Activated T-helper 2 cell treated with anti-CD3 and anti-CD28 coated beads, Interferon-gamma antibody, Interleukin-2, Interleukin-4, amounts not matched to agents 10 μg/mL and 5 μg/mL and 100 μg/mL, durations not matched to agents 14 hours and 24 hours and 36 hours (primary cell): ENCODE measurements at regions not wholly inside any gene's neighbourhood (a gene's known extent, or its start where the extent isn't known, plus 50 kb on each side); places are given as distances from the start of the nearest gene placed in this dataset.
"Not testable (repeated sequence)": the region's sequence is repeated elsewhere in the genome, so short reads cannot be mapped to it uniquely, and the experiment has no call there.

Experiments
- DNase-seq: peaks from one replicate; pipeline ENCODE4 v3.0.0; 2021; ENCODE audit warnings: low spot score
- H3K27ac Mint-ChIP-seq: one replicate; pipeline ENCODE4 v1.8.0; 2021; ENCODE audit warnings: mixed read lengths
- H3K27me3 Mint-ChIP-seq: one replicate; pipeline ENCODE4 v1.8.0; 2021; ENCODE audit warnings: low read depth, mixed read lengths
- H3K36me3 Mint-ChIP-seq: one replicate; pipeline ENCODE4 v1.8.0; 2021; ENCODE audit warnings: low read depth, mixed read lengths
- H3K4me1 Mint-ChIP-seq: one replicate; pipeline ENCODE4 v1.8.0; 2021; ENCODE audit warnings: low read depth, mixed read lengths
- H3K4me3 Mint-ChIP-seq: one replicate; pipeline ENCODE4 v1.8.0; 2021; ENCODE audit warnings: low read depth, mild to moderate bottlenecking, moderate library complexity, mixed read lengths
- H3K9me3 Mint-ChIP-seq: one replicate; pipeline ENCODE4 v1.8.0; 2021; ENCODE audit warnings: mixed read lengths
- intact Hi-C: fragments of 100-400 bp; cut with micrococcal nuclease; formaldehyde crosslinking; loops from one replicate; pipeline ENCODE4 v1.15.1; 2023

DNA sequence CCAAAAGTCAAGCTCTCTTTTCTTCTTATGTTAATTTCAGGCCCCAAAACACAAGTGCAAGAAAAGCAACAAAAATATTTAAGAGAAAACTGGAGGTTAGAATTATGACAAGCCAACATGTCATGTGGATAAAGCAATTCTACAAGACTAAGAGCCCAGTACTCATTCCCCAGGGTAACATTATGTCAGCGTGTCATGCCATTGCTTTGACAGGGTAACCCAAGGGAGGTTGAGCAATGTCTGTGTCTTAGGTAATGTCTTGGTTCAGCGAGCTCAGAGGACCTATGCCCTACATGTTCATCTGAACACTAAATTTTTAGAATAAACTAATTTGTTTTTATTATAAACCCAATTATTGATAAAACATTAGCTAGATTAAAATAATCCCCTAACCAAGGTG, 173.2 kb upstream of the ZNF804A start:
- Mint-ChIP-seq H3K36me3 (no peaks in the 10 kb centered on the region), H3K27me3 (no peaks in the 10 kb centered on the region), H3K4me3 (no peak overlapping the region), H3K9me3 (peaks cover 3% of the 10 kb centered on the region), H3K27ac (no peak overlapping the region), H3K4me1 (no peaks in the 10 kb centered on the region)
- DNase-seq: no peak
- intact Hi-C loops: no loop called here

DNA sequence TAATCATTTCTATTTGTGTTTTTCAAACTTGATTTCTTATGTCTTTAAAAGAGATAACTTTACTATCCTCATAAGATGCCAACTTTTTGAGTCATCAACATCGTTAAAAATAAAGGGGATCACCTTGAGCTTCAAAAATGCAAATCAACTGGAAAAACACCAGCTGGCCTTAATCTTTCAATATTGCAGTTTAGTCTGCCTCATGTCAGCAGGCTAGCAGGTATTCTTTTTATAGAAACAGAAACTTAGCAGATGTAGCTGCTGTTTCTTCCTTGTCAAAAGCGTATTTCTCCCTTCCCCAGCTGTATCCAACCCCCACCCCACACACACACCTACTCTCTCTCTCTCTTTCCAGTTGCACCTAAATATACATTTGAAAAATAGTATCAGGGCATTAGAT, 154.1 kb upstream of the ZNF804A start:
- Mint-ChIP-seq H3K27ac (no peak overlapping the region), H3K4me3 (no peak overlapping the region), H3K27me3 (no peaks in the 10 kb centered on the region), H3K4me1 (no peaks in the 10 kb centered on the region), H3K36me3 (no peaks in the 10 kb centered on the region), H3K9me3 (peaks cover 4% of the 10 kb centered on the region)
- DNase-seq: no peak
- intact Hi-C loops: no loop called here

DNA sequence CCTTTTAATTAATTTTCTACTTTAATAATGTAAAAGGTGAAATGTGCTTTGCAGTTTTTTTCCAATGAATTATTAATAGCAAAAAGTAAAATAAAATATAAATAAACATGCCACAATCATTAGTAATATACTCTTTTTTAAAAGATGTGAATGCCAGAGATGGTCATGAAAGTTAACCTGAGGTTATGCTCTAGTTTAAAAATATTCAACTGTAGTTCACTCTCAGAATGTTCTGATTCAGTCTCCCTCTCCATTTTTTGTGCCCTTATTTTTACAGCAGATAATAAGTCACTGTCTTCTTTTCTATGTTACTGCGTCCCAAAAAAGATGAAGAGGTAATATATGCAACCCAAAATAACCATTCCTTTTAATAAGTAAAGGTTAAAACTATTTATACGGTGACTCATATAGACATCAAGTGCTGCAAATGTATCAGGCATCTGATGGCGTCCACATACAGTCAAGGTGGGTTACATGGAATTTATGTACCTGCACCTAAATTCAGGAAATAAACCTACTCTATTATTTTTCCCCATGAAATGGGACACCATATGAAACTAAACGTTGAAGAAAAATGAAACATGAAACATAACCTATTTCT, 153.6 kb upstream of the ZNF804A start:
- Mint-ChIP-seq H3K36me3 (no peaks in the 10 kb centered on the region), H3K4me3 (no peak overlapping the region), H3K27ac (no peak overlapping the region), H3K27me3 (no peaks in the 10 kb centered on the region), H3K9me3 (peaks cover 2% of the 10 kb centered on the region), H3K4me1 (no peaks in the 10 kb centered on the region)
- no peak for DNase-seq
- intact Hi-C loops: no loop called here

DNA sequence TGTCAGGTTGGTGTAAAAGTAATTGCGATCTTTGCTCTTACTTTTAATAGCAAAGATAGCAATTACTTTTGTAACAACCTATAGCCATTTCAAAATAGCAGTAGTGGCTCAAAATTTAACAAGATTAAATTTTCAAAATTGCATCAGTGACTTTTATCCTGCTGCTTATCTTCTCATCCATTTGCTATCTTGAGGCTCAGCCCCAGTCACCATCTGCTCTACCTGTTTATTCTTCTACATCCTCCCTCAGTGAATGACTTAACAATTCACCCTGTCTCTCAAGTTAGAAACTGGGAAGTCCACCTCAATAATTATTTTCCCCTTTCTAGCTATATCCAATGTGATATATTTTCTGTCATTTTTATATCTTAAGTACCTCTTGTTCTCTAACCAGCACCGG, 148.6 kb upstream of the ZNF804A start:
- Mint-ChIP-seq H3K4me3 (no peak overlapping the region), H3K36me3 (no peaks in the 10 kb centered on the region), H3K27ac (no peak overlapping the region), H3K4me1 (no peaks in the 10 kb centered on the region), H3K9me3 (no peaks in the 10 kb centered on the region), H3K27me3 (no peaks in the 10 kb centered on the region)
- DNase-seq: no peak
- intact Hi-C loops: no loop called here

DNA sequence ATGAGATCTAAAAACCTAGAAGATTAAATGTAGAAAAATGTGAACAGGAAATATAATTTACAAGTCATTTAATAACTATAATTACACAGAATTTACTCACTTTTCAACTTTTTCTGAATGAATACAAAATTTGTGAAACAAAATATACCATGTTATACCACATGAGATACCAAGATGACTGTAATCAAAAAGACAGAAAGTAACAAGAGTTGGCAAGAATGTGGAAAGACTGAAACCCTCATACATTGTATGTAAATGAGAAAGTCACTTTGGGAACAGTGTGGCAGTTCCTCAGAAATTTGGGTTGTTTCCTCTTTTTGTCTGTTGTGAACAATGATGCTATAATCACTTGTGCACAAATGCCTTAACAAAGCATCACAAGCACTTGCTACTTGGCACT, 145.4 kb upstream of the ZNF804A start:
- Mint-ChIP-seq H3K4me3 (no peak overlapping the region), H3K9me3 (no peaks in the 10 kb centered on the region), H3K4me1 (no peaks in the 10 kb centered on the region), H3K27ac (no peak overlapping the region), H3K27me3 (no peaks in the 10 kb centered on the region), H3K36me3 (no peaks in the 10 kb centered on the region)
- intact Hi-C loops: no loop called here
- no peak for DNase-seq

DNA sequence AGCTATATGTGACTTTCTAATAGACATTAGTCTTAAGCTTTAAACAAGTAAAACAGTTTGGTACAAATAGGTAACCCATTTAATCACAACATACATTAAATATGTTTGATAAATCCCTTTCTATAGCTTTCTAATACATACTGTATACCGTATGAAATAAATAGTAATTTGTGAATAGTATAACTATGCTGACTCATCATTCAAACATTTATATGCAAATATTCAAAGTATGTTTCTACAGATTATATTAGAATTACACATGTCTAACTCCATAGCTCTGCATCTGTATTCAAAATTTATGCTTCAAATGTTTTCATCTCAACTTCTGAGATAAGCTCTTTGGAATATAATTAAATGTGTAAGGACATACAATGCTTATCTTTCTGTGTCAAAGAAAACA, 142.7 kb upstream of the ZNF804A start:
- Mint-ChIP-seq H3K9me3 (no peaks in the 10 kb centered on the region), H3K4me3 (no peak overlapping the region), H3K4me1 (no peaks in the 10 kb centered on the region), H3K27ac (no peak overlapping the region), H3K27me3 (no peaks in the 10 kb centered on the region), H3K36me3 (no peaks in the 10 kb centered on the region)
- no peak for DNase-seq
- intact Hi-C loops: no loop called here

DNA sequence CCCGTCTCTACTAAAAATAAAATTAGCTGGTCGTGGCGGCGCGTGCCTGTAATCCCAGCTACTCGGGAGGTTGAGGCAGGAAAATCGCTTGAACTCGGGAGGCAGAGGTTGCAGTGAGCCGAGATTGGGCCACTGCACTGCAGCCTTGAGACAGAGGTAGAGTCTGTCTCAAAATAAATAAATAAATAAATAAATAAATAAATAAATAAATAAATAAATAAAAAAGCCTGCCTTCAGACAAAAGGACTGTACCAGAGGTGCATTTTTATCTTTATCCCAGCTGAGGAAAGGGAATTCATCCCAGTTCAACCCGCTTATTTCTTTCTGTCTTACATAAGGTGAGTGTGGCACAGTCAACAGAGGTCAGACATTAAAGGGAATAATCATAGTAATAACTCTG, 141.6 kb upstream of the ZNF804A start:
- H3K27me3 Mint-ChIP-seq, H3K27ac Mint-ChIP-seq, H3K36me3 Mint-ChIP-seq, intact Hi-C loops, H3K9me3 Mint-ChIP-seq, H3K4me3 Mint-ChIP-seq, DNase-seq, H3K4me1 Mint-ChIP-seq: not testable (repeated sequence)

DNA sequence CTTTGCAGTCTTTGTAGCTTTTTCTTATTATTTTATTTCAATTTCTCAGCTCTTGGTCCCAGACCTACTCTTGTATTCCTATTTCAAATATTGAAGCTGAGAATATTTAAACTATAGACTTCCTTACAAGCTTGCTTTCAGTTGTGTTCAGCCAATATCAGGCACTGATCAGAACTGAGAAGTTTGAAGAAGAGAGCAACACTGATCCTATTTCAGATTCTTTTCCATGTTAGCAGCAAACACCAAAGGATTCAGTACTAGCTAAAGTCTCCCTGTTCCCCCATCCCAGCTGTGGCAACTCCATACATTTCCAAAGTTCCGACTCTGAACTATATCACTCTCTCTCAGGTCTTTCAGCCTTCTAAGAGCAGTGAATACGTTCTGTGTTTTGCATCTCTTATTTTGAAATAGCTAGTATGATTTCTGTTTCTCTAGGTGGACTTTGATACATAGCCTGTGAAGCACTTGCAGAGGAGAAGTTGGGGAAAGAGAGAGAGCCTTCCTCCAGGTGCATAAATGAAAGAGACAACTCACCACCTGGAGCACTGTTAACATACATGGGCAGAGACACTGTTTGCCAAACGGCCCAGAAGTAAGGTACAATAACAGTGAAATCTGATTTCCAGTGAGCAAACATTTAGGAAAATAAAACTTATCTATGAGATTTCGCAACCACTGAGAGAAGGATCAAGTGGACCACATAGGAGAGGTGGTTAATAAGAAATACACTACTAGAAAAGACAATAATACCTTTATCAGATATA, 135.0 kb upstream of the ZNF804A start:
- DNase-seq: no peak
- H3K27me3 Mint-ChIP-seq: no peaks in the 10 kb centered on the region
- peaks cover 7% of the 10 kb centered on the region for H3K9me3 Mint-ChIP-seq
- no peaks in the 10 kb centered on the region for H3K36me3 Mint-ChIP-seq
- intact Hi-C loops: no loop called here
- H3K27ac Mint-ChIP-seq: no peak overlapping the region
- H3K4me1 Mint-ChIP-seq: no peaks in the 10 kb centered on the region
- H3K4me3 Mint-ChIP-seq: no peak overlapping the region

DNA sequence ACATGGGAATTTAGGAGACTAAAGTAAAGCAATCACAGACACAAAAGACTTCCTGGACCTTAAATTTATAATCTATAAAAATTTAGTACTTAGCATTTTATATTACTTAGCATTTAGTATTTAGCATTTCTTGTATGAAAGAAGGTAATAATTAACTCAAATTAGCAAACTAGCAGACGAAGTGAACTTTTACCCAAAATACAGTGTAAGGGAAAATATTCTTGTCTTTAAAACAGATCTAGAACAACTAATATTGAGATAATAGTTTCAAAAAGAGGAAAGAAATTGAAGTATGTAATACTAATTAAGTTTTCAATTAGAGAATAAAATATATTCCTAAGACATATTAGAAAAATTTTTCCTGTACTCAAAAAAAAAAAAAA, 134.5 kb upstream of the ZNF804A start:
- intact Hi-C loops: no loop called here
- Mint-ChIP-seq H3K4me1 (no peaks in the 10 kb centered on the region), H3K36me3 (no peaks in the 10 kb centered on the region), H3K27ac (no peak overlapping the region), H3K9me3 (peaks cover 7% of the 10 kb centered on the region), H3K27me3 (no peaks in the 10 kb centered on the region), H3K4me3 (no peak overlapping the region)
- DNase-seq: no peak

DNA sequence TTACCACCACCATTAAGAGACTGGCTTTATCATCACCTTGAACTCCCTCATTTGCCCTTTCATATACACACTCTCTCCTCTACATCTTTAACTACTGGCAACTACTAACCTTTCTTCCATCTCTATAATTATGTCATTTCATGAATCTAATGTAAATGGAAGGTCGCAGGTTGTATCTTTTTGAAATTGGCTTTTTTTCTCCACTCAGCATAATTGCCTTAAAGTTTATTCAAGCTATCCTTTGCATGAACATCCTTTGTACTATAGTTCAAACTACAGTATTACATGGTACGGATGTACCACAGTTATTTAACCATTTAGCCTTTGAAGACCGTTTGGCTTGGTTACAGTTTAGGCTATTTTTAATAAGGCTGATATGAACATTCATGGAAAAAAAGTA, 129.5 kb upstream of the ZNF804A start:
- H3K4me3 Mint-ChIP-seq: no peak overlapping the region
- intact Hi-C loops: no loop called here
- H3K9me3 Mint-ChIP-seq: peaks cover 7% of the 10 kb centered on the region
- H3K36me3 Mint-ChIP-seq: no peaks in the 10 kb centered on the region
- H3K27me3 Mint-ChIP-seq: no peaks in the 10 kb centered on the region
- no peaks in the 10 kb centered on the region for H3K4me1 Mint-ChIP-seq
- no peak overlapping the region for H3K27ac Mint-ChIP-seq
- DNase-seq: no peak

DNA sequence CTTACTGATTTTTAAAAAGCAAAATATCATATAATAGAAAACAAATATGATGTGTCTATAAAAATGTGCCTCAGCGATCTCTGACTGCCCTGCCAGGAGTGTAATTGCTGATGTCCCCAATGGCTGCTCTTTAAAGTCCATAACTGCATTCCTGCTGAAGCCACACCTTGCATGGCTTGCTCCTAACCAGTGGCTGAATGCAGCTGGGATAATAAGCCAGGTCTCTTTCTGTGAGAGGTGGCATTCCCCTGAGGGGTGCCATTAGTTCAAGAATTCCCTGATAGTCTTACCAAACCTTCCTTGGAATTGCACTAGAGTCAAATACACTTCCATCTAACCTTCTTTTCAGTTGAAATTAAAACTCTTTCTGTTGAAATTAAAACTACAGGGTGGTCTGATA, 125.8 kb upstream of the ZNF804A start:
- no peak overlapping the region for H3K27ac Mint-ChIP-seq
- H3K4me3 Mint-ChIP-seq: no peak overlapping the region
- H3K36me3 Mint-ChIP-seq: no peaks in the 10 kb centered on the region
- no peak for DNase-seq
- intact Hi-C loops: no loop called here
- H3K9me3 Mint-ChIP-seq: peaks cover 4% of the 10 kb centered on the region
- H3K4me1 Mint-ChIP-seq: no peaks in the 10 kb centered on the region
- no peaks in the 10 kb centered on the region for H3K27me3 Mint-ChIP-seq

DNA sequence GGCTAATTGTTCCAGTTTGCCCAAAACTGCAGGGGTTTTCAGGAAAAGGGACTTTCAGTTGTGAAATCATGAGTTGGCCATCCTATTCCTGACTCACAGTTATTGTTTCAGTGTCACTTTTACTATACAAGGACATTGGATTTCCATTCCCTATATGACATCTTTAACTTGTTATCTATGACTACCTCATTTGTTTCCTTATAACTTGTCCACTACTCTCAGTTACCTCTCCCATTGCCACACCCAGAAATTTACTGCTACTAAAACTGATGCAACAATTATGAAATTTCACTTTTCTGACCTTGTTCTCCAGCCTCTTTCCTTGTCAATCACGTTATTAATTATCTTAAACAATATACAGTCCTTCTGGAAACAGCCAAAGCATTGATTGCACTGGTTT, 116.5 kb upstream of the ZNF804A start:
- intact Hi-C loops: no loop called here
- Mint-ChIP-seq H3K4me3 (no peak overlapping the region), H3K27ac (no peak overlapping the region), H3K36me3 (no peaks in the 10 kb centered on the region), H3K4me1 (no peaks in the 10 kb centered on the region), H3K9me3 (peaks cover 3% of the 10 kb centered on the region), H3K27me3 (no peaks in the 10 kb centered on the region)
- DNase-seq: no peak

DNA sequence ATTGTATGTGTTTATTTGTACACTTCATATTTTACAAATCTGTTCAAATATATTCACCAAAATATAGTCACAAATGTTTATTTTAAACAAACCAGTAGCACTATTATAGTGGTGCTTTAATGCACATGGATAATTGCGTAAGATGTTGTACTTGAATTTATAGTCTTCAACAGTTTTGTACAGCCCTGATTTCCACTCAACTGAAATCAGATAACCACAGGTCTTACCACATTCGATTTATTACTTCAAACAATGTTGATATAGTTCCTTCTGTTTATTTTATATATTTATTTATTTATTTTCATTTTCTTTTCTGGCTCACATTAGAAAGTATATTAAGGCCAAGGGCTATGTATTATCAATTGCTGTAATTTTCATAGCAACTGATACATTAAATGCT, 99.4 kb upstream of the ZNF804A start:
- Mint-ChIP-seq H3K4me3 (no peak overlapping the region), H3K9me3 (no peaks in the 10 kb centered on the region)
- intact Hi-C loops: no loop called here

DNA sequence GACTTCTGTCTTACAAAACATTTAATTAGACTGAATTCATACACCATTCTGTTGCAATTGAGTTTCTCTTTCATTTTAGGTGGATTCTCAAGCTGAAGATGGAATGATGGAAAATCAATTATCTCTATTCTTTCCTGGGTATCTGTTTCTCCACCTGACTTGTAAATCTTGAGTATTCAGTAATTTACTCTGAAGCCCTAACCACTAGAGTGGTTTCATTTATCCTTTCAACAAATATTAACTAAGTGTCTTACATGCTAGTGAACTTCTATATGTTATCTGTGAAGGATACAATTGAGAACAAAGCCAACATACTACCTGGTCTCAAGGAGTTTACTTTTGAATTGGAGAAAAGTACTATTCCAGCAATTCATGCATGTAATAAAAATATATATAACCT, 94.1 kb upstream of the ZNF804A start:
- Mint-ChIP-seq H3K27me3 (no peaks in the 10 kb centered on the region), H3K4me1 (no peaks in the 10 kb centered on the region), H3K36me3 (no peaks in the 10 kb centered on the region), H3K9me3 (no peaks in the 10 kb centered on the region), H3K4me3 (no peak overlapping the region), H3K27ac (no peak overlapping the region)
- intact Hi-C loops: no loop called here
- no peak for DNase-seq

More for the DNA sequence above, 99.4 kb upstream of the ZNF804A start:
- Mint-ChIP-seq H3K4me1 (no peaks in the 10 kb centered on the region), H3K36me3 (no peaks in the 10 kb centered on the region), H3K27me3 (no peaks in the 10 kb centered on the region), H3K27ac (no peak overlapping the region)
- DNase-seq: no peak
